Peyer's patch (tissue), 4 donors: ENCODE measurements at regions not wholly inside any gene's neighbourhood (a gene's known extent, or its start where the extent isn't known, plus 50 kb on each side); places are given as distances from the start of the nearest gene placed in this dataset.

Experiments used
- POLR2A ChIP-seq, 2 donors: fragments of 450-650 bp; IDR thresholded peaks; one replicate each; pipeline ENCODE4 v1.5.1; 2017; ENCODE audit warnings: antibody characterized with exemption in 2 of 2, mild to moderate bottlenecking in 2 of 2, moderate library complexity in 2 of 2
- TF ChIP-seq, protein P1 (sequence below), 6 experiments: fragments of 450-650 bp in 4 of 6; fragments of 200-600 bp in 2 of 6; sonication (generic) in 1 of 6; IDR thresholded peaks; one replicate each; pipeline ENCODE4 v1.5.1; 2017 to 2019; ENCODE audit warnings: antibody characterized with exemption in 6 of 6, mild to moderate bottlenecking in 3 of 6, moderate library complexity in 1 of 6

DNA sequence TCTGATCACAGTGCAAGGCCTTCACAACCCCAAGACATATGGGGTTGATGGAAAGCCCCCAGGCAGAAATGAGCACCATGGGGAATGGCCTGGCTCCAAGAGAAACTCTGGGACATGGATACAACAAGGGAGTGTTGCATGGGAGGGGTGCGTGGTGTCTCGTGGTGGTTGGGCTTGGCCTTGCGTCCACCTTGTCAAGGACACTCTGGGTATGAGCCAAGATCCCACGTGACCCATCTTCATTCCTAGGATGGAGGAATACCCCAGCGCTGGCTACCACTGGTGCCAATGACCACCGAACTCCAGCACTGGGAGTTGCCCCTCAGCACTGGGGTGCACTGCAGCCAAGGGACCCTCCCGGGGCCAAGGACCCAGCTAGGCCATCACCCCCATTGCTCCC lies 267.5 kb upstream of the AGTR2 start:
- TF ChIP-seq, protein P1, sequence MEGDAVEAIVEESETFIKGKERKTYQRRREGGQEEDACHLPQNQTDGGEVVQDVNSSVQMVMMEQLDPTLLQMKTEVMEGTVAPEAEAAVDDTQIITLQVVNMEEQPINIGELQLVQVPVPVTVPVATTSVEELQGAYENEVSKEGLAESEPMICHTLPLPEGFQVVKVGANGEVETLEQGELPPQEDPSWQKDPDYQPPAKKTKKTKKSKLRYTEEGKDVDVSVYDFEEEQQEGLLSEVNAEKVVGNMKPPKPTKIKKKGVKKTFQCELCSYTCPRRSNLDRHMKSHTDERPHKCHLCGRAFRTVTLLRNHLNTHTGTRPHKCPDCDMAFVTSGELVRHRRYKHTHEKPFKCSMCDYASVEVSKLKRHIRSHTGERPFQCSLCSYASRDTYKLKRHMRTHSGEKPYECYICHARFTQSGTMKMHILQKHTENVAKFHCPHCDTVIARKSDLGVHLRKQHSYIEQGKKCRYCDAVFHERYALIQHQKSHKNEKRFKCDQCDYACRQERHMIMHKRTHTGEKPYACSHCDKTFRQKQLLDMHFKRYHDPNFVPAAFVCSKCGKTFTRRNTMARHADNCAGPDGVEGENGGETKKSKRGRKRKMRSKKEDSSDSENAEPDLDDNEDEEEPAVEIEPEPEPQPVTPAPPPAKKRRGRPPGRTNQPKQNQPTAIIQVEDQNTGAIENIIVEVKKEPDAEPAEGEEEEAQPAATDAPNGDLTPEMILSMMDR (IDR thresholded peaks at IDR 0.05), result no peak
- TF ChIP-seq POLR2A (IDR thresholded peaks at IDR 0.05), result no peak
